HEK293 (cell line): ENCODE measurements at regions not wholly inside any gene's neighbourhood (a gene's known extent, or its start where the extent isn't known, plus 50 kb on each side); places are given as distances from the start of the nearest gene placed in this dataset.

Source experiments
- CTCF ChIA-PET: fragments of 350-600 bp; formaldehyde crosslinking; extraction: SDS; loops from one replicate; lab custom pipeline; 2021; ENCODE audit warnings: antibody characterized with exemption; lab: Yijun Ruan, JAX
- POLR2A ChIA-PET: fragments of 300-600 bp; formaldehyde crosslinking; extraction: SDS; loops from one replicate; lab custom pipeline; 2020; ENCODE audit warnings: antibody characterized with exemption, inconsistent platforms; lab: Yijun Ruan, JAX
- H3K27ac ChIP-seq: fragments of 200-500 bp; sonication (Bioruptor generic); 2 replicates; pipeline ENCODE4 v1.5.1; 2014; ENCODE audit warnings: low read depth, low read length, control low read depth, inconsistent platforms; ENCODE audit errors: extremely low read depth
- H3K36me3 ChIP-seq, 2 experiments: fragments of 200-500 bp in 1 of 2; sonication (Bioruptor generic) in 1 of 2; 1 replicate in 1 of 2; 2 replicates in 1 of 2; pipeline ENCODE4 v1.5.1; 2014 to 2017; ENCODE audit warnings: inconsistent platforms in 2 of 2, low read length in 2 of 2; ENCODE audit not compliant: control insufficient read depth in 2 of 2, insufficient read depth in 1 of 2
- H3K4me1 ChIP-seq: fragments of 200-500 bp; sonication (Bioruptor generic); 2 replicates; pipeline ENCODE4 v1.5.1; 2014; ENCODE audit warnings: mild to moderate bottlenecking, low read length, inconsistent platforms; ENCODE audit not compliant: control insufficient read depth, insufficient read depth
- H3K4me3 ChIP-seq: 2 replicates; pipeline ENCODE4 v1.5.1; 2011; ENCODE audit warnings: low read depth, mild to moderate bottlenecking, control low read depth, low read length, moderate library complexity
- H3K9me3 ChIP-seq: fragments of 200-500 bp; sonication (Bioruptor generic); 2 replicates; pipeline ENCODE4 v1.5.1; 2014; ENCODE audit warnings: low read depth, low read length, inconsistent platforms; ENCODE audit not compliant: control insufficient read depth, insufficient read depth
- BCL11B ChIP-seq: fragments of 450-650 bp; formaldehyde crosslinking; IDR thresholded peaks from 2 replicates; pipeline ENCODE4 v1.5.1; 2016; ENCODE audit warnings: low read depth, missing biosample characterization, missing genetic modification characterization
- KLF10 ChIP-seq: fragments of 450-650 bp; IDR thresholded peaks from 2 replicates; pipeline ENCODE4 v1.5.1; 2018; ENCODE audit warnings: missing biosample characterization, mild to moderate bottlenecking, missing genetic modification characterization
- KLF7 ChIP-seq: fragments of 450-650 bp; formaldehyde crosslinking; IDR thresholded peaks from 2 replicates; pipeline ENCODE4 v1.5.1; 2016; ENCODE audit warnings: missing biosample characterization, missing genetic modification characterization, borderline replicate concordance
- PRDM10 ChIP-seq: fragments of 450-650 bp; formaldehyde crosslinking; IDR thresholded peaks from 2 replicates; pipeline ENCODE4 v1.5.1; 2016; ENCODE audit warnings: missing biosample characterization, missing genetic modification characterization
- SP2 ChIP-seq: fragments of 450-650 bp; formaldehyde crosslinking; IDR thresholded peaks from 2 replicates; pipeline ENCODE4 v1.5.1; 2016; ENCODE audit warnings: missing biosample characterization, missing genetic modification characterization
- ZNF138 ChIP-seq: fragments of 450-650 bp; formaldehyde crosslinking; IDR thresholded peaks from 2 replicates; pipeline ENCODE4 v1.5.1; 2016; ENCODE audit warnings: missing biosample characterization, missing genetic modification characterization, borderline replicate concordance
- ZNF148 ChIP-seq: fragments of 450-650 bp; formaldehyde crosslinking; IDR thresholded peaks from 2 replicates; pipeline ENCODE4 v1.5.0; 2017; ENCODE audit warnings: missing biosample characterization, missing genetic modification characterization, borderline replicate concordance
- ZNF169 ChIP-seq: fragments of 450-650 bp; formaldehyde crosslinking; IDR thresholded peaks from 2 replicates; pipeline ENCODE4 v1.5.1; 2016; ENCODE audit warnings: missing biosample characterization, missing genetic modification characterization
- ZNF24 ChIP-seq: fragments of 450-650 bp; formaldehyde crosslinking; IDR thresholded peaks from 2 replicates; pipeline ENCODE4 v1.5.1; 2016; ENCODE audit warnings: missing biosample characterization, missing genetic modification characterization
- ZNF335 ChIP-seq: fragments of 450-650 bp; formaldehyde crosslinking; conservative IDR thresholded peaks from 2 replicates; pipeline ENCODE4 v1.5.1; 2016; ENCODE audit warnings: missing biosample characterization, missing genetic modification characterization
- ZNF501 ChIP-seq: fragments of 450-650 bp; formaldehyde crosslinking; IDR thresholded peaks from 2 replicates; pipeline ENCODE4 v1.5.1; 2016; ENCODE audit warnings: missing biosample characterization, missing genetic modification characterization
- ZNF513 ChIP-seq: fragments of 450-650 bp; IDR thresholded peaks from 2 replicates; pipeline ENCODE4 v1.5.1; 2018; ENCODE audit warnings: missing biosample characterization, missing genetic modification characterization
- ZNF529 ChIP-seq: fragments of 450-650 bp; formaldehyde crosslinking; IDR thresholded peaks from 2 replicates; pipeline ENCODE4 v1.5.1; 2017; ENCODE audit warnings: missing genetic modification characterization, missing biosample characterization; ENCODE audit not compliant: insufficient replicate concordance
- ZNF549 ChIP-seq: fragments of 450-650 bp; IDR thresholded peaks from 2 replicates; pipeline ENCODE4 v1.5.1; 2018; ENCODE audit warnings: missing biosample characterization, missing genetic modification characterization, mild to moderate bottlenecking, inconsistent platforms, moderate library complexity
- ZNF777 ChIP-seq: fragments of 450-650 bp; formaldehyde crosslinking; IDR thresholded peaks from 2 replicates; pipeline ENCODE4 v1.5.1; 2017; ENCODE audit warnings: missing biosample characterization, missing genetic modification characterization, borderline replicate concordance
- ZNF791 ChIP-seq: fragments of 450-650 bp; formaldehyde crosslinking; IDR thresholded peaks from 2 replicates; pipeline ENCODE4 v1.5.1; 2016; ENCODE audit warnings: missing biosample characterization, missing genetic modification characterization
- ZSCAN16 ChIP-seq: fragments of 450-650 bp; formaldehyde crosslinking; IDR thresholded peaks from 2 replicates; pipeline ENCODE4 v1.5.1; 2016; ENCODE audit warnings: missing biosample characterization, missing genetic modification characterization
- TF ChIP-seq, protein P1 (sequence below): fragments of 450-650 bp; formaldehyde crosslinking; IDR thresholded peaks from 2 replicates; pipeline ENCODE4 v1.5.1; 2016; ENCODE audit warnings: missing biosample characterization, missing genetic modification characterization
- TF ChIP-seq, protein P2 (sequence below): fragments of 450-650 bp; formaldehyde crosslinking; IDR thresholded peaks from 2 replicates; pipeline ENCODE4 v1.5.1; 2016; ENCODE audit warnings: missing biosample characterization, missing genetic modification characterization

GRCh38 chr10:128405450-128405849, 279.2 kb upstream of the MKI67 start (continued):
- no peak for TF ChIP-seq ZNF148 (tag by site-specific recombination)
- TF ChIP-seq KLF10 (tag by site-specific recombination) = no peak
- no peak for TF ChIP-seq ZNF335 (tag by site-specific recombination)
- TF ChIP-seq ZNF138 (tag by site-specific recombination) = no peak
- TF ChIP-seq, protein P1, sequence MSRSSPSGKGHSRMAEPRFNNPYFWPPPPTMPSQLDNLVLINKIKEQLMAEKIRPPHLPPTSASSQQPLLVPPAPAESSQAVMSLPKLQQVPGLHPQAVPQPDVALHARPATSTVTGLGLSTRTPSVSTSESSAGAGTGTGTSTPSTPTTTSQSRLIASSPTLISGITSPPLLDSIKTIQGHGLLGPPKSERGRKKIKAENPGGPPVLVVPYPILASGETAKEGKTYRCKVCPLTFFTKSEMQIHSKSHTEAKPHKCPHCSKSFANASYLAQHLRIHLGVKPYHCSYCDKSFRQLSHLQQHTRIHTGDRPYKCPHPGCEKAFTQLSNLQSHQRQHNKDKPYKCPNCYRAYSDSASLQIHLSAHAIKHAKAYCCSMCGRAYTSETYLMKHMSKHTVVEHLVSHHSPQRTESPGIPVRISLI = no peak
- no peak for TF ChIP-seq KLF7 (tag by site-specific recombination)
- no peak for TF ChIP-seq ZNF791 (tag by site-specific recombination)
- TF ChIP-seq, all 188 proteins: peak for 0

GRCh38 chr10:128411643-128412042, 285.4 kb upstream of the MKI67 start:
- no peaks in the 10 kb centered on the region for H3K36me3 ChIP-seq
- TF ChIP-seq ZNF549 (tag by site-specific recombination) = no peak
- TF ChIP-seq, protein P2, sequence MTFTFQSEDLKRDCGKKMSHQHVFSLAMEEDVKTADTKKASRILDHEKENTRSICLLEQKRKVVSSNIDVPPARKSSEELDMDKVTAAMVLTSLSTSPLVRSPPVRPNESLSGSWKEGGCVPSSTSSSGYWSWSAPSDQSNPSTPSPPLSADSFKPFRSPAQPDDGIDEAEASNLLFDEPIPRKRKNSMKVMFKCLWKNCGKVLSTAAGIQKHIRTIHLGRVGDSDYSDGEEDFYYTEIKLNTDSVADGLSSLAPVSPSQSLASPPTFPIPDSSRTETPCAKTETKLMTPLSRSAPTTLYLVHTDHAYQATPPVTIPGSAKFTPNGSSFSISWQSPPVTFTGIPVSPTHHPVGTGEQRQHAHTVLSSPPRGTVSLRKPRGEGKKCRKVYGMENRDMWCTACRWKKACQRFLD (tag by site-specific recombination) = no peak
- TF ChIP-seq ZNF529 (tag by site-specific recombination) = no peak
- no peak for TF ChIP-seq ZNF777 (tag by site-specific recombination)
- TF ChIP-seq ZNF501 (tag by site-specific recombination) = no peak
- no peak for TF ChIP-seq ZNF24 (tag by site-specific recombination)
- no peak for TF ChIP-seq ZSCAN16 (tag by site-specific recombination)
- no peak for TF ChIP-seq PRDM10 (tag by site-specific recombination)
- H3K9me3 ChIP-seq = no peaks in the 10 kb centered on the region
- no peak overlapping the region for H3K27ac ChIP-seq
- ChIA-PET CTCF (no interaction called here), POLR2A (no interaction called here)
- H3K4me3 ChIP-seq = no peak overlapping the region
- H3K4me1 ChIP-seq = no peaks in the 10 kb centered on the region

DNA sequence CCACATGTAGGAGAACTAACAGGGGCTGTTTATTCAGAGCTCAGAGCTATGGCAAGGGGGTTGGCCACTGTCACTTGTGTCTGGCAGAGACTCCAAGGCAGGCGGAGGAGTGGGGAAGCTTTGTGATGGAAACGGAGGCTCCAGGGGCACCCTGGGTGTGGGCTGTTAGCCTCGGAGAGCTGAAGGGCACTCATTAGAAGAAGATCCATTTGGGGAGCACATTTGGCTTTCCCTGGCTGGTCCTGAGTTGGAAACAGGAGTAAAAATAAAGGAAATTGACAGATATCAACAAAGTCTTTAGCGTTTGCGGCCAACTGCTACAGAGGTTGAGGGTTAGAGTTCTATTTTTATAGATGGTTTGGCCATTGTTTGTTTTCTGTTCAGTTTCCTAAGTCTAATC, 288.3 kb upstream of the MKI67 start:
- POLR2A ChIA-PET = no interaction called here

More for the DNA sequence above, 288.3 kb upstream of the MKI67 start:
- TF ChIP-seq ZNF549 (tag by site-specific recombination) (no peak), BCL11B (tag by site-specific recombination) (no peak), ZNF513 (no peak), ZNF169 (tag by site-specific recombination) (no peak), SP2 (tag by site-specific recombination) (no peak)
- Histone ChIP-seq H3K4me3 (no peak overlapping the region), H3K4me1 (no peaks in the 10 kb centered on the region), H3K27ac (no peak overlapping the region), H3K9me3 (no peaks in the 10 kb centered on the region), H3K36me3 (no peaks in the 10 kb centered on the region)
- CTCF ChIA-PET = no interaction called here
